Fibroblast of mammary gland (primary cell): ENCODE measurements at regions not wholly inside any gene's neighbourhood (a gene's known extent, or its start where the extent isn't known, plus 50 kb on each side); places are given as distances from the start of the nearest gene placed in this dataset.
"Not testable (repeated sequence)": the region's sequence is repeated elsewhere in the genome, so short reads cannot be mapped to it uniquely, and the experiment has no call there.

Experiments
- DNase-seq: peaks from one replicate; pipeline ENCODE4 v3.0.0-alpha.2; 2010; ENCODE audit warnings: low read depth
- H3K4me3 ChIP-seq: 2 replicates; pipeline ENCODE4 v1.5.1; 2011; ENCODE audit warnings: low read depth, mild to moderate bottlenecking, low read length, moderate library complexity; ENCODE audit not compliant: control insufficient read depth
- CTCF ChIP-seq: conservative IDR thresholded peaks from 2 replicates; pipeline ENCODE4 v1.5.1; 2011; ENCODE audit warnings: low read depth, low read length, inconsistent platforms; ENCODE audit not compliant: control insufficient read depth, insufficient read depth

GRCh38 chr9:115880221-115880885 is 273.2 kb upstream of the PAPPA start:
- no peak for TF ChIP-seq CTCF
- DNase-seq, result peak; percentile 40
- no peak overlapping the region for H3K4me3 ChIP-seq

- TF ChIP-seq CTCF, result no peak
- H3K4me3 ChIP-seq, result no peak overlapping the region
- peak; percentile 38 for DNase-seq
Observed at GRCh38 chr9:115882911-115883310, 270.7 kb upstream of the PAPPA start.

- TF ChIP-seq CTCF, result peak; percentile 82
- no peak overlapping the region for H3K4me3 ChIP-seq
- peak; percentile 66 for DNase-seq
Observed at GRCh38 chr9:115883467-115884329, 269.9 kb upstream of the PAPPA start.

- no peak for TF ChIP-seq CTCF
- H3K4me3 ChIP-seq, result no peak overlapping the region
- DNase-seq, result no peak
Observed at GRCh38 chr9:115884846-115885245, 268.7 kb upstream of the PAPPA start.

- no peak for DNase-seq
- no peak for TF ChIP-seq CTCF
- H3K4me3 ChIP-seq, result no peak overlapping the region
Observed at GRCh38 chr9:115888131-115888530, 265.5 kb upstream of the PAPPA start.

GRCh38 chr9:115891929-115892328 is 261.7 kb upstream of the PAPPA start:
- peak; percentile 93 for DNase-seq
- H3K4me3 ChIP-seq, result no peak overlapping the region
- TF ChIP-seq CTCF, result no peak

GRCh38 chr9:115898478-115898877 is 255.1 kb upstream of the PAPPA start:
- not testable (repeated sequence) for H3K4me3 ChIP-seq, DNase-seq
